ENCODE measurements at regions not wholly inside any gene's neighbourhood (a gene's known extent, or its start where the extent isn't known, plus 50 kb on each side); places are given as distances from the start of the nearest gene placed in this dataset.

DNA sequence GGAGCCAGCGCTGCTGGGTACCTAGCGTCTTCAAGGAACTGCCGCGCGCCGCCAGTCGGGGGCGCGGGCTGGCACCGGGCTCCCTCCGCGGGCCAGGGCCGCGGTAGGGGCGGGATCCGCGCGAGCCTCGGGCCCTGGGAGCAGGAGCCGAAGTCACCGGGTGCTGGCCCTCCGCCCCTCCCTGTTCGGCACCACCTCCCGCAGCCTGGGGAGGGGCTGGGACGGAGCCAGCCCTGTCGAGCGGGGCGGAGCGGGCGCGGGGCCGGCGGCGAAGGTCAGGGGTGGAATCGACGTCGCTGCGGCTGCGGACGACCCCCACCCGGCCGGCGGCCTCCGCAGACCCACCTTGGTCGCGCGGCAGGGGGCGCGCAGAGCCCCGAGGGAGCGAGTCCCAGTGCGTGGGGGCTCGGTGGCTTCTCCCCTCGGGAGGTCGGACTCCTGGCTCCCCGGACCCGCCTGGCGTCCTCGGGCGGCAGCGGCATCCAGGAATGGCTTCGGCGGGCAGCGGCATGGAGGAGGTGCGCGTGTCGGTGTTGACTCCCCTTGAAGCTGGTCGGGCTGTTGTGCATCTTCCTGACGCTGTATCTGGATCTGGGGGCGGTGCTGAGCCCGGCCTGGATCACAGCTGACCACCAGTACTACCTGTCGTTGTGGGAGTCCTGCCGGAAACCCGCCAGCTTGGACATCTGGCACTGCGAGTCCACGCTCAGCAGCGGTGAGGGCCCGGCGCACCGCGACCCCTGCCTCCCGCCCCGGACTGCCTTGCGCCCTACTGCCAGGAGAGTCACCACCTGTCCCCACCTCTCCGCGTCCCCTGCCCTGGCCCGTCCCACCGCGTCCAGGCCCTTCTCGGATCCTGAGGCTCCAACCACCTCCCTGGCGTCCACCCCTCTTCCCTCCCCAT, 50.5 kb upstream of the FAM47C start:
- TF ChIP-seq, protein P1, sequence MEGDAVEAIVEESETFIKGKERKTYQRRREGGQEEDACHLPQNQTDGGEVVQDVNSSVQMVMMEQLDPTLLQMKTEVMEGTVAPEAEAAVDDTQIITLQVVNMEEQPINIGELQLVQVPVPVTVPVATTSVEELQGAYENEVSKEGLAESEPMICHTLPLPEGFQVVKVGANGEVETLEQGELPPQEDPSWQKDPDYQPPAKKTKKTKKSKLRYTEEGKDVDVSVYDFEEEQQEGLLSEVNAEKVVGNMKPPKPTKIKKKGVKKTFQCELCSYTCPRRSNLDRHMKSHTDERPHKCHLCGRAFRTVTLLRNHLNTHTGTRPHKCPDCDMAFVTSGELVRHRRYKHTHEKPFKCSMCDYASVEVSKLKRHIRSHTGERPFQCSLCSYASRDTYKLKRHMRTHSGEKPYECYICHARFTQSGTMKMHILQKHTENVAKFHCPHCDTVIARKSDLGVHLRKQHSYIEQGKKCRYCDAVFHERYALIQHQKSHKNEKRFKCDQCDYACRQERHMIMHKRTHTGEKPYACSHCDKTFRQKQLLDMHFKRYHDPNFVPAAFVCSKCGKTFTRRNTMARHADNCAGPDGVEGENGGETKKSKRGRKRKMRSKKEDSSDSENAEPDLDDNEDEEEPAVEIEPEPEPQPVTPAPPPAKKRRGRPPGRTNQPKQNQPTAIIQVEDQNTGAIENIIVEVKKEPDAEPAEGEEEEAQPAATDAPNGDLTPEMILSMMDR (IDR thresholded peaks at IDR 0.05), result peak in 2 of 6 experiments; percentile 35 to 43
- TF ChIP-seq POLR2A (IDR thresholded peaks at IDR 0.05), result no peak
- TF ChIP-seq POLR2AphosphoS5 (IDR thresholded peaks at IDR 0.05), result no peak
